Transverse colon (tissue), 4 donors: ENCODE measurements at regions not wholly inside any gene's neighbourhood (a gene's known extent, or its start where the extent isn't known, plus 50 kb on each side); places are given as distances from the start of the nearest gene placed in this dataset.

ENCODE experiments used
- DNase-seq: peaks from one replicate; pipeline ENCODE4 v3.0.0-alpha.2; 2019
- H3K27ac ChIP-seq, 4 donors: fragments of 200-600 bp; sonication (generic); 2 replicates each; pipeline ENCODE4 v1.5.1; 2016 to 2018; ENCODE audit warnings: inconsistent platforms in 4 of 4
- H3K27me3 ChIP-seq: fragments of 200-600 bp; sonication (generic); 2 replicates; pipeline ENCODE4 v1.5.1; 2017; ENCODE audit warnings: inconsistent platforms
- H3K36me3 ChIP-seq, 4 donors: fragments of 200-600 bp; sonication (generic); 2 replicates each; pipeline ENCODE4 v1.5.1; 2017 to 2019; ENCODE audit warnings: inconsistent platforms in 4 of 4
- H3K4me1 ChIP-seq, 4 donors: fragments of 200-600 bp; sonication (generic); 2 replicates each; pipeline ENCODE4 v1.5.1; 2017 to 2020; ENCODE audit warnings: inconsistent platforms in 4 of 4
- H3K4me3 ChIP-seq, 4 donors: fragments of 200-600 bp; sonication (generic); 1 replicate in 1 of 4; 2 replicates in 3 of 4; pipeline versions ENCODE4 v1.5.1 to v1.6.1; 2017 to 2019; ENCODE audit warnings: inconsistent platforms in 4 of 4
- H3K9me3 ChIP-seq, 2 donors: fragments of 200-600 bp; sonication (generic); 2 replicates each; pipeline ENCODE4 v1.5.1; 2017 to 2019; ENCODE audit warnings: inconsistent platforms in 2 of 2
- CTCF ChIP-seq, 5 experiments: fragments of 200-600 bp in 3 of 5; fragments of 450-650 bp in 2 of 5; sonication (generic) in 3 of 5; IDR thresholded peaks; 1 replicate in 2 of 5; 2 replicates in 3 of 5; pipeline ENCODE4 v1.5.1; 2016 to 2017; ENCODE audit warnings: antibody characterized with exemption in 5 of 5, inconsistent platforms in 3 of 5, mild to moderate bottlenecking in 2 of 5, moderate library complexity in 1 of 5
- EP300 ChIP-seq: sonication (generic); formaldehyde crosslinking; IDR thresholded peaks from one replicate; pipeline ENCODE4 v1.6.1; 2017; ENCODE audit warnings: antibody characterized with exemption, low read depth
- POLR2A ChIP-seq: fragments of 450-650 bp; IDR thresholded peaks from one replicate; pipeline ENCODE4 v1.6.1; 2016; ENCODE audit warnings: antibody characterized with exemption, mild to moderate bottlenecking, moderate library complexity
- POLR2AphosphoS5 ChIP-seq, 3 donors: sonication (generic); formaldehyde crosslinking; IDR thresholded peaks; one replicate each; pipeline ENCODE4 v1.6.1; 2016; ENCODE audit warnings: antibody characterized with exemption in 3 of 3
- WGBS, 2 donors: methylation state at CpG; one replicate each; pipeline ENCODE4 v1.1.5; 2018; ENCODE audit warnings: low coverage in 1 of 2; 5-methylcytosine and 5-hydroxymethylcytosine counted together
- in situ Hi-C, 4 donors: fragments of 200-750 bp; cut with MboI; loops; one replicate each; pipeline versions ENCODE4 v1.15.0 to v1.15.1; 2017; ENCODE audit warnings: low sequenced_read_pairs in 3 of 4, low pct_ligation_motif_present in 1 of 4, low pct_unique_long_range_greater_than_20kb in 1 of 4
- intact Hi-C: fragments of 100-400 bp; cut with DNase I; formaldehyde crosslinking; loops from one replicate; pipeline ENCODE4 v1.15.1; 2023; ENCODE audit warnings: low total_unique reads

- Histone ChIP-seq H3K36me3 (no peaks in the 10 kb centered on the region), H3K4me1 (no peaks in the 10 kb centered on the region), H3K9me3 (no peaks in the 10 kb centered on the region), H3K27me3 (no peaks in the 10 kb centered on the region), H3K4me3 (no peak overlapping the region), H3K27ac (no peak overlapping the region)
- WGBS, 2 donors, result 58 to 66% methylated on average over 2 of the region's 2 CpGs
- DNase-seq, result no peak
- intact Hi-C loops, result no loop called here
- in situ Hi-C loops, result loop anchor here (25.0 kb wide), 3 partner anchors 318 to 743 kb away; no protein-coding TSS in a partner anchor
- no peak for TF ChIP-seq POLR2AphosphoS5 (IDR thresholded peaks at IDR 0.05)
- no peak for TF ChIP-seq POLR2A
- no peak for TF ChIP-seq EP300
- TF ChIP-seq CTCF (IDR thresholded peaks at IDR 0.05), result no peak
These were observed 365.9 kb downstream of the CRPPA start for GRCh38 chr7:16055263-16055976.

GRCh38 chr7:16051561-16052255 is 365.2 kb upstream of the MEOX2 start:
- TF ChIP-seq POLR2A (no peak), CTCF (IDR thresholded peaks at IDR 0.05) (no peak), POLR2AphosphoS5 (IDR thresholded peaks at IDR 0.05) (no peak), EP300 (no peak)
- in situ Hi-C loops (loop anchor here (25.0 kb wide), 3 partner anchors 314 to 739 kb away; no protein-coding TSS in a partner anchor), intact Hi-C loops (no loop called here)
- DNase-seq, result no peak
- Histone ChIP-seq H3K27ac (no peak overlapping the region), H3K4me3 (no peak overlapping the region), H3K36me3 (no peaks in the 10 kb centered on the region), H3K9me3 (no peaks in the 10 kb centered on the region), H3K27me3 (no peaks in the 10 kb centered on the region), H3K4me1 (no peaks in the 10 kb centered on the region)
- 57 to 66% methylated on average over 4 of the region's 4 CpGs for WGBS, 2 donors

- WGBS, 2 donors, result 68 to 82% methylated on average over 3 of the region's 3 CpGs
- Histone ChIP-seq H3K36me3 (no peaks in the 10 kb centered on the region), H3K9me3 (no peaks in the 10 kb centered on the region), H3K27me3 (no peaks in the 10 kb centered on the region), H3K4me1 (no peaks in the 10 kb centered on the region), H3K27ac (no peak overlapping the region), H3K4me3 (no peak overlapping the region)
- intact Hi-C loops (no loop called here), in situ Hi-C loops (no loop called here)
- no peak for DNase-seq
- TF ChIP-seq POLR2A (no peak), EP300 (no peak), CTCF (IDR thresholded peaks at IDR 0.05) (no peak), POLR2AphosphoS5 (IDR thresholded peaks at IDR 0.05) (no peak)
These were observed 359.6 kb upstream of the MEOX2 start for GRCh38 chr7:16046041-16046440.

GRCh38 chr7:16045296-16045695 is 358.8 kb upstream of the MEOX2 start:
- no peaks in the 10 kb centered on the region for H3K36me3 ChIP-seq
- H3K4me3 ChIP-seq, result no peak overlapping the region
- H3K27ac ChIP-seq, result no peak overlapping the region
- 87 to 90% methylated on average over 2 to 3 of the region's 3 CpGs for WGBS, 2 donors
- TF ChIP-seq POLR2AphosphoS5 (IDR thresholded peaks at IDR 0.05) (no peak), EP300 (no peak), POLR2A (no peak), CTCF (IDR thresholded peaks at IDR 0.05) (no peak)
- intact Hi-C loops, result no loop called here
- no peaks in the 10 kb centered on the region for H3K9me3 ChIP-seq
- in situ Hi-C loops, result no loop called here
- H3K27me3 ChIP-seq, result no peaks in the 10 kb centered on the region
- no peak for DNase-seq
- no peaks in the 10 kb centered on the region for H3K4me1 ChIP-seq
